HepG2 (cell line): ENCODE measurements at regions not wholly inside any gene's neighbourhood (a gene's known extent, or its start where the extent isn't known, plus 50 kb on each side); places are given as distances from the start of the nearest gene placed in this dataset.

Experiments used
- AFF4 ChIP-seq: sonication (generic); formaldehyde crosslinking; IDR thresholded peaks from 2 replicates; pipeline ENCODE4 v1.4.0; 2020; ENCODE audit warnings: missing genetic modification reagents
- CEBPG ChIP-seq: IDR thresholded peaks from 2 replicates; pipeline ENCODE4 v1.6.1; 2016
- ERF ChIP-seq: IDR thresholded peaks from 2 replicates; pipeline ENCODE4 v1.6.1; 2018; ENCODE audit warnings: missing biosample characterization, missing genetic modification reagents
- FOXM1 ChIP-seq: sonication (generic); formaldehyde crosslinking; IDR thresholded peaks from 2 replicates; pipeline ENCODE4 v1.5.0; 2020; ENCODE audit warnings: missing genetic modification reagents
- NFIC ChIP-seq: IDR thresholded peaks from 2 replicates; pipeline ENCODE4 v1.6.1; 2012; ENCODE audit warnings: mild to moderate bottlenecking, low read length, inconsistent platforms
- RNF2 ChIP-seq: fragments of 450-650 bp; conservative IDR thresholded peaks from 2 replicates; pipeline ENCODE4 v1.6.1; 2016; ENCODE audit warnings: low read depth
- RXRA ChIP-seq: sonication (generic); formaldehyde crosslinking; IDR thresholded peaks from 2 replicates; pipeline ENCODE4 v1.5.1; 2020; ENCODE audit warnings: missing genetic modification reagents
- YY1 ChIP-seq: IDR thresholded peaks from 2 replicates; pipeline ENCODE4 v1.6.1; 2011; ENCODE audit warnings: low read length, low read depth, moderate library complexity, mild to moderate bottlenecking; ENCODE audit not compliant: insufficient read depth, insufficient replicate concordance
- ZNF24 ChIP-seq: fragments of 450-650 bp; IDR thresholded peaks from 2 replicates; pipeline ENCODE4 v1.6.1; 2017; ENCODE audit warnings: antibody characterized with exemption, mild to moderate bottlenecking

- no peak for TF ChIP-seq ZNF24
- no peak for TF ChIP-seq CEBPG (CRISPR knock-in tag)
- no peak for TF ChIP-seq RXRA (CRISPR knock-in tag)
- no peak for TF ChIP-seq ERF (CRISPR knock-in tag)
- TF ChIP-seq FOXM1 (CRISPR knock-in tag): no peak
- TF ChIP-seq RNF2: no peak
- no peak for TF ChIP-seq AFF4
- TF ChIP-seq YY1: no peak
- no peak for TF ChIP-seq NFIC
These were observed 526.8 kb downstream of the XIRP2 start for GRCh38 chr2:167415068-167415467.
